ENCODE measurements at regions not wholly inside any gene's neighbourhood (a gene's known extent, or its start where the extent isn't known, plus 50 kb on each side); places are given as distances from the start of the nearest gene placed in this dataset.

GRCh38 chr7:67731704-67732103 lies 735.1 kb downstream of the TYW1 start:
- no TSS peak for BruUV-seq (replicated peaks)
- Histone ChIP-seq H3K9me3 (ENCODE audit: low read depth, low read length, poor library complexity, severe bottlenecking) (no peaks in the 10 kb centered on the region), H3K36me3 (ENCODE audit: insufficient read depth, low read length, poor library complexity, severe bottlenecking) (no peaks in the 10 kb centered on the region), H3K4me1 (ENCODE audit: insufficient read depth, low read length, poor library complexity, severe bottlenecking) (peaks cover 7% of the 10 kb centered on the region), H3K27ac (ENCODE audit: low read depth, low read length, poor library complexity, severe bottlenecking) (no peak overlapping the region), H3K27me3 (replicated peaks; ENCODE audit: insufficient read depth, low read depth, low read length, poor library complexity) (no peaks in the 10 kb centered on the region), H3K4me3 (ENCODE audit: low read depth, low read length, poor library complexity, severe bottlenecking) (no peak overlapping the region)
- DNase-seq (ENCODE audit: low spot score): no peak
- TF ChIP-seq EZH2 (IDR thresholded peaks at IDR 0.05; ENCODE audit: borderline replicate concordance, low read depth, low read length, poor library complexity, severe bottlenecking) (no peak), CTCF (conservative IDR thresholded peaks at IDR 0.05; ENCODE audit: low read depth, low read length) (no peak)
- intact Hi-C loops (cut with micrococcal nuclease; ENCODE audit: unreplicated experiment): no loop called here
- CTCF ChIA-PET: no interaction called here
- POLR2A ChIA-PET (ENCODE audit: low non-redundant PET): no interaction called here

DNA sequence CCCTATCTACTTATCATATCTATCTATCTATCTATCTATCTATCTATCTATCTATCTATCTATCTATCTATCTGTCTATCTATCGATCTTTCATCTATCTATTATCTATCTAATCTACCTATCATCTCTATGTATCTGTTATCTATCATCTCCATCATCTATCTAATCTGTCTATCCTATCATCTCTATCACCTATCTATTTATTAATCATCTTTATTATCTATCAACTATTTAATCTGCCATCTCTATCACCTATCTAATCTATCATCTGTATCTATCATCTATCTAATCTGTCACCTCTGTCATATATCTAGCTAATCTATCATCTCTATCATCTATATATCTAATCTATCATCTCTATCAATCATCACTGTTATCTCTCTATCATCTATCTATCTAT lies 736.3 kb downstream of the TYW1 start:
- Histone ChIP-seq H3K27ac (ENCODE audit: low read depth, low read length, poor library complexity, severe bottlenecking) (no peak overlapping the region), H3K9me3 (ENCODE audit: low read depth, low read length, poor library complexity, severe bottlenecking) (no peaks in the 10 kb centered on the region), H3K4me3 (ENCODE audit: low read depth, low read length, poor library complexity, severe bottlenecking) (no peak overlapping the region), H3K4me1 (ENCODE audit: insufficient read depth, low read length, poor library complexity, severe bottlenecking) (peaks cover 7% of the 10 kb centered on the region), H3K27me3 (replicated peaks; ENCODE audit: insufficient read depth, low read depth, low read length, poor library complexity) (no peaks in the 10 kb centered on the region), H3K36me3 (ENCODE audit: insufficient read depth, low read length, poor library complexity, severe bottlenecking) (no peaks in the 10 kb centered on the region)
- DNase-seq (ENCODE audit: low spot score): no peak
- POLR2A ChIA-PET (ENCODE audit: low non-redundant PET): no interaction called here
- intact Hi-C loops (cut with micrococcal nuclease; ENCODE audit: unreplicated experiment): no loop called here
- TF ChIP-seq EZH2 (IDR thresholded peaks at IDR 0.05; ENCODE audit: borderline replicate concordance, low read depth, low read length, poor library complexity, severe bottlenecking): no peak
- no peak for TF ChIP-seq CTCF (conservative IDR thresholded peaks at IDR 0.05; ENCODE audit: low read depth, low read length)
- CTCF ChIA-PET: no interaction called here
- BruUV-seq (replicated peaks): no TSS peak

- BruUV-seq (replicated peaks): no TSS peak
- peaks cover 11% of the 10 kb centered on the region for H3K4me1 ChIP-seq (ENCODE audit: insufficient read depth, low read length, poor library complexity, severe bottlenecking)
- no peaks in the 10 kb centered on the region for H3K9me3 ChIP-seq (ENCODE audit: low read depth, low read length, poor library complexity, severe bottlenecking)
- H3K27ac ChIP-seq (ENCODE audit: low read depth, low read length, poor library complexity, severe bottlenecking): peak overlapping the region; percentile 51
- intact Hi-C loops (cut with micrococcal nuclease; ENCODE audit: unreplicated experiment): no loop called here
- ChIA-PET CTCF (no interaction called here), POLR2A (ENCODE audit: low non-redundant PET) (no interaction called here)
- TF ChIP-seq CTCF (conservative IDR thresholded peaks at IDR 0.05; ENCODE audit: low read depth, low read length) (no peak), EZH2 (IDR thresholded peaks at IDR 0.05; ENCODE audit: borderline replicate concordance, low read depth, low read length, poor library complexity, severe bottlenecking) (no peak)
- no peak overlapping the region for H3K4me3 ChIP-seq (ENCODE audit: low read depth, low read length, poor library complexity, severe bottlenecking)
- DNase-seq (ENCODE audit: low spot score): no peak
- no peaks in the 10 kb centered on the region for H3K36me3 ChIP-seq (ENCODE audit: insufficient read depth, low read length, poor library complexity, severe bottlenecking)
- no peaks in the 10 kb centered on the region for H3K27me3 ChIP-seq (replicated peaks; ENCODE audit: insufficient read depth, low read depth, low read length, poor library complexity)
These were observed 741.5 kb downstream of the TYW1 start for GRCh38 chr7:67738145-67738544.

Data from A673 (cell line).